H1 (cell line): ENCODE measurements at regions not wholly inside any gene's neighbourhood (a gene's known extent, or its start where the extent isn't known, plus 50 kb on each side); places are given as distances from the start of the nearest gene placed in this dataset.

Source experiments
- CTCF ChIA-PET: fragments of 300-600 bp; sonication (Branson Sonifier 250); formaldehyde crosslinking; loops from one replicate; lab custom pipeline; 2021; ENCODE audit not compliant: partially characterized antibody; lab: Charles Lee
- POLR2A ChIA-PET: fragments of 300-600 bp; sonication (Branson Sonifier 250); formaldehyde crosslinking; loops from one replicate; lab custom pipeline; 2021; ENCODE audit warnings: inconsistent platforms; ENCODE audit not compliant: partially characterized antibody; lab: Charles Lee
- DNase-seq, 2 experiments: peaks; one replicate each; pipeline versions ENCODE4 v3.0.0 to v3.0.0-alpha.2; 2010 to 2022; ENCODE audit warnings: low spot score in 2 of 2, low read depth in 1 of 2, mixed read lengths in 1 of 2
- FAIRE-seq: peaks from 2 replicates; lab custom pipeline; 2011; peaks lifted over from hg19 to GRCh38; lab: Jason Lieb, UNC
- H2AFZ ChIP-seq: 2 replicates; pipeline ENCODE4 v1.8.1; 2012; ENCODE audit warnings: low read length, inconsistent platforms
- H2AK5ac ChIP-seq: 2 replicates; pipeline ENCODE4 v1.6.1; 2013; ENCODE audit warnings: low read depth, low read length
- H2BK120ac ChIP-seq: replicated peaks from 2 replicates; pipeline ENCODE3; 2013; ENCODE audit warnings: low read depth, low read length, inconsistent platforms
- H2BK12ac ChIP-seq: 2 replicates; pipeline ENCODE4 v1.6.1; 2013; ENCODE audit warnings: low read depth, low read length
- H2BK15ac ChIP-seq: 2 replicates; pipeline ENCODE4 v1.6.1; 2013; ENCODE audit warnings: low read length
- H2BK20ac ChIP-seq: 2 replicates; pipeline ENCODE4 v1.6.1; 2013; ENCODE audit warnings: low read length
- H2BK5ac ChIP-seq: 2 replicates; pipeline ENCODE4 v1.6.1; 2013; ENCODE audit warnings: low read depth, low read length
- H3K14ac ChIP-seq: 2 replicates; pipeline ENCODE4 v1.6.1; 2013; ENCODE audit warnings: inconsistent platforms; ENCODE audit not compliant: insufficient read length
- H3K18ac ChIP-seq: 2 replicates; pipeline ENCODE4 v1.6.1; 2013; ENCODE audit warnings: low read length; ENCODE audit errors: extremely low read depth
- H3K23ac ChIP-seq: 2 replicates; pipeline ENCODE4 v1.6.1; 2013; ENCODE audit warnings: inconsistent platforms; ENCODE audit not compliant: insufficient read length
- H3K23me2 ChIP-seq: 2 replicates; pipeline ENCODE4 v1.6.1; 2013; ENCODE audit warnings: low read depth, low read length
- H3K27ac ChIP-seq: 2 replicates; pipeline ENCODE4 v1.6.1; 2011; ENCODE audit warnings: low read depth, low read length, inconsistent platforms
- H3K27me3 ChIP-seq, 4 experiments: replicated peaks in 1 of 4; 1 replicate in 1 of 4; 2 replicates in 3 of 4; pipeline versions ENCODE4 v1.6.1 to v1.8.1; 2011 to 2013; ENCODE audit warnings: low read length in 3 of 4, mild to moderate bottlenecking in 3 of 4, inconsistent platforms in 2 of 4, mixed read lengths in 2 of 4, moderate library complexity in 1 of 4; ENCODE audit not compliant: control insufficient read depth in 3 of 4, insufficient read depth in 3 of 4; ENCODE audit errors: extremely low read depth in 1 of 4
- H3K36me3 ChIP-seq, 4 experiments: 2 replicates each; pipeline versions ENCODE4 v1.6.1 to v1.8.1; 2011 to 2013; ENCODE audit warnings: mild to moderate bottlenecking in 4 of 4, low read length in 3 of 4, moderate library complexity in 2 of 4, control low read depth in 1 of 4, inconsistent platforms in 1 of 4; ENCODE audit not compliant: insufficient read depth in 4 of 4, control insufficient read depth in 2 of 4
- H3K4ac ChIP-seq: replicated peaks from 2 replicates; pipeline ENCODE3; 2013; ENCODE audit warnings: low read length, low read depth, mixed read lengths, inconsistent platforms; ENCODE audit not compliant: insufficient read length
- H3K4me1 ChIP-seq, 4 experiments: replicated peaks in 1 of 4; 1 replicate in 1 of 4; 2 replicates in 3 of 4; pipeline versions ENCODE4 v1.6.1 to v1.8.1; 2011 to 2013; ENCODE audit warnings: low read length in 3 of 4, inconsistent platforms in 2 of 4, mixed read lengths in 1 of 4; ENCODE audit not compliant: insufficient read depth in 4 of 4, control insufficient read depth in 3 of 4
- H3K4me2 ChIP-seq, 2 experiments: 2 replicates each; pipeline versions ENCODE4 v1.6.1 to v1.8.1; 2011 to 2013; ENCODE audit warnings: low read depth in 2 of 2, low read length in 2 of 2, control low read depth in 1 of 2, inconsistent platforms in 1 of 2, mild to moderate bottlenecking in 1 of 2; ENCODE audit not compliant: insufficient read depth in 1 of 2
- H3K4me3 ChIP-seq, 4 experiments: fragments of 200-600, 300-600 bp in 1 of 4; sonication (generic), shearing (Covaris generic), sonication (Bioruptor Twin) in 1 of 4; 2 replicates each; pipeline versions ENCODE4 v1.5.1 to v1.8.1; 2011 to 2016; ENCODE audit warnings: low read length in 4 of 4, low read depth in 3 of 4, control low read depth in 2 of 4, inconsistent platforms in 2 of 4, mild to moderate bottlenecking in 2 of 4, mixed read lengths in 1 of 4, moderate library complexity in 1 of 4; ENCODE audit not compliant: insufficient read depth in 2 of 4; ENCODE audit errors: extremely low read depth in 1 of 4
- H3K56ac ChIP-seq: replicated peaks from 2 replicates; pipeline ENCODE3; 2013; ENCODE audit warnings: low read depth, mild to moderate bottlenecking, mixed read lengths, low read length, inconsistent platforms; ENCODE audit not compliant: insufficient read length
- H3K79me1 ChIP-seq: 2 replicates; pipeline ENCODE4 v1.6.1; 2013; ENCODE audit warnings: low read depth, low read length, control low read depth
- H3K79me2 ChIP-seq, 2 experiments: 2 replicates each; pipeline versions ENCODE4 v1.6.1 to v1.8.1; 2012 to 2013; ENCODE audit warnings: low read length in 2 of 2, mild to moderate bottlenecking in 2 of 2, inconsistent platforms in 1 of 2; ENCODE audit not compliant: insufficient read depth in 2 of 2, control insufficient read depth in 1 of 2
- H3K9ac ChIP-seq, 4 experiments: replicated peaks in 1 of 4; 1 replicate in 1 of 4; 2 replicates in 3 of 4; pipeline versions ENCODE4 v1.6.1 to v1.8.1; 2011 to 2013; ENCODE audit warnings: low read depth in 3 of 4, low read length in 3 of 4, control low read depth in 2 of 4, mild to moderate bottlenecking in 2 of 4, moderate library complexity in 2 of 4, inconsistent platforms in 1 of 4; ENCODE audit errors: extremely low read depth in 1 of 4
- H3K9me3 ChIP-seq, 2 experiments: 2 replicates each; pipeline versions ENCODE4 v1.6.1 to v1.8.1; 2012 to 2013; ENCODE audit warnings: mild to moderate bottlenecking in 2 of 2, moderate library complexity in 2 of 2, control low read depth in 1 of 2, inconsistent platforms in 1 of 2, low read depth in 1 of 2, low read length in 1 of 2, mixed read lengths in 1 of 2; ENCODE audit not compliant: insufficient read depth in 2 of 2
- H4K20me1 ChIP-seq, 2 experiments: replicated peaks in 1 of 2; 2 replicates each; pipeline versions ENCODE3 to v1.8.1; 2011 to 2013; ENCODE audit warnings: inconsistent platforms in 2 of 2, low read length in 2 of 2, mild to moderate bottlenecking in 1 of 2; ENCODE audit not compliant: insufficient read depth in 2 of 2, control insufficient read depth in 1 of 2
- H4K5ac ChIP-seq: 2 replicates; pipeline ENCODE4 v1.6.1; 2013; ENCODE audit warnings: low read length, low read depth, mixed read lengths, inconsistent platforms; ENCODE audit not compliant: insufficient read length
- H4K8ac ChIP-seq: 2 replicates; pipeline ENCODE4 v1.8.0; 2013; ENCODE audit warnings: mild to moderate bottlenecking, moderate library complexity, low read length, inconsistent platforms; ENCODE audit not compliant: insufficient read depth; ENCODE audit errors: extremely low read depth
- H4K91ac ChIP-seq: replicated peaks from 2 replicates; pipeline ENCODE3; 2013; ENCODE audit warnings: low read length, mixed read lengths, inconsistent platforms; ENCODE audit not compliant: insufficient read length
- CTCF ChIP-seq, 3 experiments: IDR thresholded peaks; 1 replicate in 2 of 3; 2 replicates in 1 of 3; pipeline versions ENCODE4 v1.5.1 to v1.6.1; 2011; ENCODE audit warnings: low read length in 3 of 3, mild to moderate bottlenecking in 3 of 3, inconsistent platforms in 2 of 3, low read depth in 1 of 3, moderate library complexity in 1 of 3; ENCODE audit not compliant: insufficient read depth in 1 of 3; ENCODE audit errors: control extremely low read depth in 1 of 3
- GABPA ChIP-seq: IDR thresholded peaks from 2 replicates; pipeline ENCODE4 v1.6.1; 2011; ENCODE audit warnings: mild to moderate bottlenecking, low read length, moderate library complexity, borderline replicate concordance; ENCODE audit not compliant: insufficient read depth
- GTF2F1 ChIP-seq: IDR thresholded peaks from 2 replicates; pipeline ENCODE4 v1.6.1; 2012; ENCODE audit warnings: low read depth, low read length, improper control_type of control experiment, borderline replicate concordance
- POLR2AphosphoS5 ChIP-seq: IDR thresholded peaks from 2 replicates; pipeline ENCODE4 v1.6.1; 2011; ENCODE audit warnings: low read depth, low read length
- SIRT6 ChIP-seq: IDR thresholded peaks from one replicate; pipeline ENCODE4 v1.7.1; 2012; ENCODE audit warnings: low read length, inconsistent platforms
- SIX5 ChIP-seq: IDR thresholded peaks from 2 replicates; pipeline ENCODE4 v1.6.1; 2011; ENCODE audit warnings: mild to moderate bottlenecking, low read depth, low read length
- YY1 ChIP-seq: IDR thresholded peaks from 2 replicates; pipeline ENCODE4 v1.6.1; 2011; ENCODE audit warnings: low read depth, mild to moderate bottlenecking, low read length
- ZNF274 ChIP-seq: IDR thresholded peaks from 2 replicates; pipeline ENCODE4 v1.7.0; 2012; ENCODE audit warnings: low read length, borderline replicate concordance; ENCODE audit errors: extremely low read depth
- WGBS, 2 experiments: shearing (Covaris generic) in 1 of 2; methylation state at CpG; one replicate each; pipeline versions ENCODE4 v1.1.6 to v1.1.7; 2013 to 2015; ENCODE audit warnings: low lambda C conversion rate in 2 of 2, mixed read lengths in 2 of 2, inconsistent platforms in 1 of 2, low coverage in 1 of 2, missing lambda C conversion rate in 1 of 2; ENCODE audit not compliant: insufficient replicate concordance in 2 of 2, insufficient coverage in 1 of 2, insufficient read length in 1 of 2; ENCODE audit errors: extremely low coverage in 1 of 2, missing lambda C conversion rate in 1 of 2; 5-methylcytosine and 5-hydroxymethylcytosine counted together

- Histone ChIP-seq H3K56ac (no peak overlapping the region), H3K23me2 (no peaks in the 10 kb centered on the region; the same call in 1 of the 2 replicates), H3K14ac (no peak overlapping the region), H2AK5ac (no peak overlapping the region), H3K9me3 (no peaks in the 10 kb centered on the region), H3K4me3 (no peak overlapping the region), H3K23ac (no peak overlapping the region), H2AFZ (no peak overlapping the region), H3K4ac (no peak overlapping the region), H2BK20ac (no peak overlapping the region), H3K9ac (no peak overlapping the region), H4K5ac (no peak overlapping the region), H2BK120ac (no peak overlapping the region), H3K4me1 (no peaks in the 10 kb centered on the region), H3K36me3 (no peaks in the 10 kb centered on the region), H3K79me2 (no peaks in the 10 kb centered on the region), H3K79me1 (no peaks in the 10 kb centered on the region), H3K27me3 (no peaks in the 10 kb centered on the region), H3K27ac (no peak overlapping the region), H4K91ac (no peak overlapping the region), H4K20me1 (no peaks in the 10 kb centered on the region), H2BK12ac (no peak overlapping the region), H2BK5ac (no peak overlapping the region), H3K4me2 (no peak overlapping the region), H3K18ac (no peak overlapping the region), H4K8ac (no peak overlapping the region), H2BK15ac (no peak overlapping the region)
- WGBS, 2 experiments: 87% methylated on average over 8 of the region's 8 CpGs; no CpG with 5 or more reads in 1 of the 2 experiments
- FAIRE-seq: no peak
- CTCF ChIA-PET: no interaction called here
- no peak for DNase-seq
- TF ChIP-seq GTF2F1: no peak
- no peak for TF ChIP-seq CTCF (IDR thresholded peaks at IDR 0.05; ENCODE audit: control extremely low read depth in 1 of 3, insufficient read depth in 1 of 3, low read depth in 1 of 3, low read length in 3 of 3)
- TF ChIP-seq SIRT6: no peak
- TF ChIP-seq ZNF274: no peak
- TF ChIP-seq GABPA: no peak
- TF ChIP-seq POLR2AphosphoS5: no peak
- no peak for TF ChIP-seq SIX5
- TF ChIP-seq YY1: no peak
- POLR2A ChIA-PET: no interaction called here
Measured at GRCh38 chr2:3930246-3930645, 226.9 kb downstream of the DCDC2C start.
